Activated naive CD4-positive, alpha-beta T cell treated with anti-CD3 and anti-CD28 coated beads, Interleukin-2, amount 50 U/mL, for 16 hours (primary cell): ENCODE measurements at regions not wholly inside any gene's neighbourhood (a gene's known extent, or its start where the extent isn't known, plus 50 kb on each side); places are given as distances from the start of the nearest gene placed in this dataset.

Experiments used
- DNase-seq: peaks from one replicate; pipeline ENCODE4 v3.0.0-alpha.2; 2020

DNA sequence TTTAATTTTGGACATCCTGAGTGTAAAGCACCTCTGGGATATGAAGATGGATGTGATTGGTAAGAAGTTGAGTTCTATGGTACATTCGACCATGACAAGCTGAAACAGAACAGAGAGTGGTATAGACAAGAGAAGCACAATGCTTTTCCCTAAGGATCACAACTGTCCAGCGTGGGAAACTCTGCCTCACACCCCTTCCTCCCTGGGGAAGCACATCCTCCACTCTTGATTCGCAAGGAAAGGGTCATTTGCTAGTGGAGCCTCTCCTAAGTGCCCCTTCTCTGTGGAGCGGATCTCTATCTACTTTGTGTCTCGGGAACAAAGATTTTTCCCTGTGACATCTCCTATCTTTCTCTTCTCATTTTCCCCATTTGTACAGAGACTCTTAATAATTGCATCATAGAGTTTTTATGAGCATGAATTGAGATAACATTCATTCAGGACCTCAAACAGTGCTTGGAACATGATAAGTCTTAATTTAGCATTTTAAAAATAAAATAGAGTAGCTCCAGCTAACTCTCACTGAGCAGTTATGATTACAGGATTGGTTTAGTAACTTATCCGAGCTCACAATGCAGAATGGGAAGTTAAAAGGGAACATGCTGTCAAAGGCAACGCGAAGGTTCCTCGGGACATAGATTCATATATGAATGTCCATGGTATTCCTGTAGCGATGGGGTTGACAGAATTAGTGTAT lies 775.2 kb downstream of the C6orf118 start:
- no peak for DNase-seq

DNA sequence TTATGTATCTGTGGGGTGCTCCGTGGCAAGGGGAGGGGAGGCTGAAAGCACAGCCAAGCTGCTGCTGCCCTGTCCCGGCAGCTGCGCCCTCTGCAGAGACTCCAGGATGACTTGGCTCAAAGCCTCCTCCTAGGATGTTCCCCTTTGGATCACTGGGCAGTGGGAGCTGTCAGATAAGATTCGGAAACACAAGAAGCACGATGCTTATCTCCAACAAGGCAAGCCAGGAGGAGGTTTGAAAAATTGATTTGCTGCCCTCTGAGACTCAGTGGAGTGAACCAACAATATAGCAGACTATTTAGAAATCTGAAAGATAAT lies 776.4 kb downstream of the C6orf118 start:
- no peak for DNase-seq

DNA sequence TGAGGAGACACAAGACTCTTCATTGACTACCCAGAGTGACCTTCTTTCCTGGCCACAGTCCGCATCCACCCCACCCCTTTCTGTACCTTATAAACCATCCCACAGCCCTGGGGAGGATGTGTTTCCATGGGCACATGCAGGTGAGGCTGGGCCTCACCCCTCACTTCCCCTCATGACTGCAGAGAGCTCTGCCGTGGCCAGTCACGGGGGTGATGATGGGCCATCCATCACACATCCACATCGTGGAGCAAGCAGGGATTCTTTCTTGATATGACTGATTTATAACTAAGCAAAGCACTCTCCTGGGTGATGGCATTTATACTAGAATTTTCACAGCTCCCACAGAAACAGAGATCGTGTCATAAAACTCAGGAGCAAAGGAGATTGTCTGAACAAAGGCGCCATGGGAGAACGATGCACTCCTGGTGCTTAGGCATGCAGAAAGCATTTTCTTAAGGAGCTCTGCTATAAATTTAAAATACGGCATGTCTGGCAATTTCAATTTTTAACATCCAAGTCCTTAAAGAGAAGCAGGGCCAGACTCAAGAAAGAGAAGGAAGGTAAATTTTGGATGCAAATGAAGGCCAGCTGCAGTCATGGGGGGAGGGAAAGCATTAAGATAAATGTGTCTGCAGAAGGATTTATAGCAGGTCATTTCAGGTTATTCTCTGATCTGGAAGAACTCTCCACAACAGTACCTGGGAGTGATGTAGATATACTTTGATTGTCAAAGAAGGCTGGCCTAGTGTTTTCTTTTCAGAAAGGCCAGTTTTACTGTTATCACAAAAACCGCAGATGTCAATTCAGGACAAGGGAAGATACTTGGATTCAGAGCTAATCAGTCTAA lies 777.0 kb downstream of the C6orf118 start:
- no peak for DNase-seq

DNA sequence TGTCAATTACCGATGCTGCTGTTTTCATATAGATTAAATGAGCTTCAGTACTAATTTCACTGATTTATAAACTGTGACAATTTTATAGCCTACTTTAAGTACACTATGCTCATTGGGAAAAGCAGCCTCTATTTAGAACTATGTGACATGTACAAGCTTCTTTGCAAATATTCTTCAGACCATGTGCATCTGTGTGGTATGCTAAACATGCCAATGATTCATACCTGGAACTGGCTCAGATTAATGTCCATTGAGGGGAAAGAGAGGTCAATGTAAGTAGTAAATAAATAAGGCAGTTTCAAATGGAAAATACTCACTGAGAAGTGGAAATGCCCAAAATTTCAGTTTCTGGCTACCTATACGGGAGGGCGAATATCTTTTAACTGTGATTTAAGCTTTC lies 777.7 kb downstream of the C6orf118 start:
- DNase-seq = no peak

DNA sequence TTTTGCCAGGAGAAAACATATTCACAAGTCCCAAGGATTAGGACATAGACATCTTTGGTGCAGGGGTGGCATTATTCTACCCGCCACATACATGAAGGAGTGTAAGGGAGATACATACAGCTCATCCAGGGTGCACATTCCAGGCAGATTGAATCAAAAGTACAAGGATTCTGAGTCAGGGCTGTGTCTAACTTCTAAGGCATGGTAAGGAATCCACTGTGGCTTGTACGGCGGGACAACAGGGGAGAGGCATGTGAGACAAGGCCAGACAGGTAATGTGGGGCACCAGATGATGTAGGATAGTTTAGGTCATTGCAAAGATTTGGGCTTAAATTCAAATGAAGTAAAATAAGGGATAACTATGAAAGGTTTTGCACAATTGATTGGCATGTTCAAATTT lies 780.9 kb downstream of the C6orf118 start:
- no peak for DNase-seq

DNA sequence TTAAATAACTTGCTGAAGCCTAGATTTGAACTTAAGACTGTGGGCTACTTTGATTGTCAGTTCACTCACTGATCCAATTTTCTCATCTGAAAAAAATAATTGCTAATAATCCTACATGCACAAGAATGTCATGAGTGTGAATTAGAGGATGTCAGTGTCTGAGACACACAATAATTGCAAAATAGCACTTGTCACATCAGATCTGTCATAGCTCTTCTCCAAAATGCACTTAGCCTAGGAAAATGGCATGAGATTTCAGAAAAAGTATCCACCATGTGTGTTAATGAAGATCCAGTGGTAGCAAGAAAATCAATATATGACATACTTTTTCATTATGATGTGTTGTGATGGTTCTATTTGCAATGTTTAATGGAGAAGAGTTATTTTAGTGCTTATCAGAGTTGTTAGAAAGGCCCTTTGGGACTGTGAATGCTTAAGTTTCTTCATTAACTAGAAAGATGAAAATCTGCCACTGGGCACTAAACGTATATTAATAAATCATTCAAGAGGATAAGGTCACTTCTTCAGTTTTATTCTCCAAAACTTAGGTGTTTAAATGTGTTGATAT lies 786.2 kb downstream of the C6orf118 start:
- DNase-seq = no peak

DNA sequence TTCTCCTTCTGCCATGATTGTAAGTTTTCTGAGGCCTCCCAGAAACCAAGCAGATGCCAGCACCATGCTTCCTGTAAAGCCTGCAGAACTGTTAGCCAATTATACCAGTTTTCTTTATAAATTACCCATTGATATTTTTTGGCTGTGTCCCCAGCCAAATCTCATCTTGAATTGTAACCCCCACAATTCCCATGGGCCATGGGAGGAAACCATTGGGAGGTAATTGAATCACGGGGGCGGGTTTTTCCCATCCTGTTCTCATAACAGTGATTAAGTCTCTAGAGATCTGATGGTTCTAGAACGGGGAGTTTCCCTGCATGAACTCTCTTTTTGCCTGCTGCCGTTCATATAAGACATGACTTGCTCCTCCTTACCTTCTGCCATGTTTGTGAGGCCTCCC lies 788.5 kb downstream of the C6orf118 start:
- no peak for DNase-seq

DNA sequence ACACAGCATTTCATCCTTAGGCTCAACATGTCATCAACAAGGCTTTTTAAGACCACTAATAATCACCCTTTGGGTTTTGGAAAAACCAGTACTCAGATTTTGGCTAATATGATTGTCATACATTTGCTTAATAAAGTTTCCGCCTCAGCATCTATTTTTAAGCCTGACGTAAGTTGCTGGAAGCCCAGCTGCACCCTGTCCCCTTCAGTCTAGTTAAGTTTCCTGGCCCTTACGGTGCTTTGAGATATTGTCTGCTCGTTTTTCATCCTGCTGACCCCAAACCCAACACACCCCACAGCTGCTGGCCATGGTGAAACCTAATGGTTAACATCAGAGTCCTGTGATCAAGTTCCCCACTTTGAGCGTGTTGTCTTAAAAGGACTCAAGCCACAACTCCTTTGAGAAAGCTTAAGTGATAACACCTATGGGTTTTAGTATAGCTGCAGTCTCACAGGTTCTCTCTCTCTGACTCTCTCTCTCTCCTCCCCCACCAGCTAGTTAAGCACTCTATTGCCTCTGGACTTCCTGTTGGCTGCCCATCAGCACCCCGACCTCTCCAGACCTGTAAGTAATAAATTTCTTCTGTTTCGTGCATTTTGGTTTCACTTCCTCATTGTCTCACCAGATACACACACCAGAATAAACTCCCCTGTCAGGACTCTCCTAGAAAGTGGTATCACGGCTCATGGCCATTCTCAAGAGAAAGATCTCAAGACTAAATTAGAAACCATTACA lies 802.0 kb downstream of the C6orf118 start:
- DNase-seq = no peak

DNA sequence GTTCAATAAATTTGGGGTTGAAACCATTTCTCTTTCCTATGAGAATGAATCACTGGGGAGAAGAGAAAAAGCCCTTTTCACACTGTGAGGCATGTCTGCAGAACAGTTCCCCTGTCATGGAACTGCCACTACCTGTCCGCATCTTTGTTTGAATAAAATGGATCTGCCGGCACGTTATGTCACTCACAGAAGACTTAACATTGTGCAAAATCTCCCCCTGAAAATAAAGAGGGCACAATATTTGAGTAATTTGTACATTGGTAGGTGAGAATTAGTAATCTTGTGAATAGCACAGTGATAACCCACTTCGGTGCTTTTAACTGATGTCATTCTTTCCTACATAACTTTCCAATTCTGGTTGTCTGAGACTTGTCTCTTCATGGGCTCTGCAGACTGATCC lies 804.0 kb downstream of the C6orf118 start:
- DNase-seq = no peak

DNA sequence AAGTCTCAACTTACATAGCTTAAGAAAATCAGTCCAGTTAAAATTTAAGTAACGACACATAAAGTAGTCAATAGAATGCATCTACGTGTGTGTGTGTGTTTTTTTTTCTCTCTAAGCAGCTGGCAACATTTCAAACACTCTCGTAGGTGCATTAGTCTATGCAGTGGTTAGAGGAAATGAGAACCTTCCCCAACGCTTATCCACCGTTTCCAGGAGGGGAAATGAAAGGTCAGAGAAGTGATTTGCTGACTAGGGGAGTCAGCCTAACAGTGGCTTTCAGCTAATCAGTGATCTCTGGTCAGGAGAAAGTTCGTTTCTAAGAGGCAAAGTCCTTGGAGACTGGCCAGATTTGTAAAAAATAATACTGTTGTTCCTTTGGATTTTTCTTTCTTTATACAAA lies 806.6 kb downstream of the C6orf118 start:
- DNase-seq = no peak

DNA sequence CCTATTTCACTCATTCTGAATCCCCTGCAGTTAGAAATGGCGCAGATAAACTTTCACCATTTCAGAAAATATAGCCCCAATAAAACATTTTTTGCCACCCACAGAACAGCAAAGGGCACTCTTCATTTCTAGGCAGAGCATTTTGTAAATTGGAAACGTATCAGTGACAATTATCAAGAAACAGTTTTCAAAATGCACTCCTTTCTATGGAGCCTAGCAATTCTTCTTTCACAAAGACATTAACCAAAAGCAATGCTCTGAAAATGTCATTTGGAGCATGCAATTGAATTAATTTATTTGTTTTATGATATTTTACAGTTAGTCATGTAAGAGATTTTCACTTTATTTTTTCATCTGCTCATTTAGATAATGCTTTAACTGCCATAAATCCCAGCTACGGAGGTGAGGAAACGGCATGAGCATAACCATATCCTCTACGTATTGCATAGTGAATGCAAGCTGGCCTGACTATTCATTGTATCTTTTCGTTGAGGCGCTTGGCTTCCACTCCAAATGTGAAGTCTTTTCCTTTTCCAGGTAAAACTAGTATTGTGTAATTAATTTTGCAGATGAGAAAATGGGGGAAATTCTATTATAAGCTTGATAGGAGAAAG lies 813.4 kb downstream of the C6orf118 start:
- no peak for DNase-seq

DNA sequence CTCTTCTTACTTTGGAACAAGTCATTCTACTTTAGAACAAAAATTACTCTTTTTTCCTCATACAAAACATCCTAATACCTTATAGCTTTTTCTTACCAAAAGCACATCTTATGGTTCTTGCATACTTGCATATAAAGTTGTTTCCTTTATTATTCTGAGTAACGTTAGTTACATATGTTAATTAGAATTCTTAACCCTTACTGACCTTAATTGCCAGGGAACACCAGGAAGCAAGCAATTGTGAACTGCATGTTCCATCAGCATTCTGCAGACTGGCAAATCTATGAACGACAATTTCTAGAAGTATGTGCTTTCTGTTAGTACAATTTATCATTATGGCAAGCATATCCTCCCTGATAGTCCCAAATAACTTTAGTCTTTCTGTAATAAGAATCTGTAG lies 831.0 kb downstream of the C6orf118 start:
- no peak for DNase-seq

DNA sequence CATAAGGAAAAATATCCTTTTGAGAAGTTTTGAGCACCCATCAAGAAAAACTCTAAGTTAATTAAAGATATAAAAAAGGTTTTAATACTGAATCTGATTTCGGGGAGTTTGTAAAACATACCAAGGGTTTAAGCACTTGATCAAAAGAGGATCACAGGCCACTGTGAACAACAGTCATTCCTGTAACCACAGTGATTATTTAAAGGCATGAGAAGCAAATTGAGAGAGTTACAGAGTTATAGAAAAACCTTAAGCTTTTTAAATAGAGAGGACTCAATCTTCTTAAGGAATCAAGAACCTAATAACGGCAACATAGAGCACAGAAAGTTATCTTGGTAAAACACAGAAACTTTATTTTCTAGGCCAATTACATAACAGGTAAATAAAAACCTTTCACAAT lies 831.6 kb downstream of the C6orf118 start:
- DNase-seq = no peak

DNA sequence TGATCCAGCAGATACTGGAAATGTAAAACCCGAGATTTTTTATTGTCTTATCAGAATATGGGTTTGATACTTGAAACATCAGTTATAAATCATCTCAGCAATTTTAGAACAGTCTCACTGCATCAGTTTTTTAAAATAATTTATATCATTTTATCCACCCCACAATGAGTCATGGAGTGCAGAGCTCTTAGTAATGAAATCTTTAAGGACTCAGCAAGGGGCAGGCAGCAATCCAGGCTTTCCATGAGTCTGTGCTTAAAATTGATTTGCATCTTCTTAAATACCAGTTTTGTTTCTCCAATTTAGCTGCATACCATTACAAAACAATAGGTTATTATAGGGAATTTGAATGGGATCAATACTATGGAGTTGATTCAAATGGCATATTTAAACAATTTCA lies 832.3 kb downstream of the C6orf118 start:
- DNase-seq = no peak

DNA sequence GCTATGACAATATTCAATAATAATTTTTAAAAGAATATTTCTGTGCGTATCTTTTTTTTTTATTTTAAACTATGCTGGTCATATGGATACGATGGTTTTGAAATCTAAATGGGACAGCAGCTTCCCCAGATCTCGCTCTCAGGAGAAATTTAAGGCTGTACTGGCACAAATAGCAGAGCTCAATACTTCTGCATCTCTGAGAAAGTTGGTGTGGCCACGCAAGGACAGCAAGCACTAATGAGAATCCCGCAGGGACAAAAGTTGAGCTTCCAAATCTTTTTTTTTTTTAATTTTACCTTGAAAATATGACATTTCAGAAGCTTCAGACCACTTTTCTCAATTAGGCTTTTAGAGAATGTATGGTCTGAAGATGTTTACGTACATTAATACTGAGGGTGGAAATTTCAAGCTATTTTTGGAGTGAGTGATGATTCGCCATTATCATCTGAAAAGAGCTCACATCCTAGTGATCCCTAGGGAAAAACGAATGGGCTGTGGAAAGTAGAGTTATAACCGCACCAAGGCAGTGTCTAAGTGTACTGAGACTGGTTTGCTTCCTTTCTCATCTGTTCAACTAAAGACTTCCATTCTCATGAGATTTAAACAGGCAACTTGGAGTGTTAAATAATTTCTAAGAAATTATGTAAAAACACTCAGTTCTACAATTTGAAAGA lies 840.0 kb downstream of the C6orf118 start:
- no peak for DNase-seq

DNA sequence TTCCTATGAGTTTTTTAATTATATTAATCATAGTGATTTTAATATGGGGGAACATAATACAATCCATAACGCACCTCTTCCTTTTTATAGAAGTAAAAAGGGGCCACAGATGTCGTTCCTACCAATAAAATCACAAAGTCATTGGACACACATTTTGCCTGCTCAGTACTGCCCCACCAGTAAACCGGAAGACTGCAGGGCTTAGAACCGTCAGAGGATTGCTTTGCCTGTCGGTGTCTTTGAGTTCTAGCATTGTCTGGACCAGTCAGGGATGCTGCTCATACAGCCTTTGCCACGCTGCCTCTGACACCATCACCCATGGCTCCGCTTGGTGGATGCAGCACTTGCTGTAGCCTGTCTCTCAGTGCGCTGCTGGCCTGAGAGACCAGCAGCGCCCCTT lies 853.6 kb downstream of the C6orf118 start:
- DNase-seq = no peak

DNA sequence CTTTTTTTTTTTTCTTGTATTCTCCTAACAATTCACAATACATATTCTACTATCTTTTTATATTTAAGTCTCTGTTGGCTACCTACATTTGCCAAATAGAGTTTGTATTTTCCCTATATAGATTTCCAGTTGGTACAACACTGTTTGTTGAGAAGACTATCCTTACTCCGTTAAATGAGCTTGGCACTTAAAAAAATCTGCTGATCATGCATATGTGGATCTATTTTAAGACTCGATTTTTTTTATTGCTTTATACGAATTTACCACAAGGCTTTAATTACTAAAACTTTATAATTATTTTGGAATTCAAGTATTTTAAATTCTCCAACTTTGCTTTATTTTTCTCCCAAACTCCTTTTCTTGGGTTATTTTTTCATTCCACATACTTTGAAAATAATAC lies 855.6 kb downstream of the C6orf118 start:
- no peak for DNase-seq

DNA sequence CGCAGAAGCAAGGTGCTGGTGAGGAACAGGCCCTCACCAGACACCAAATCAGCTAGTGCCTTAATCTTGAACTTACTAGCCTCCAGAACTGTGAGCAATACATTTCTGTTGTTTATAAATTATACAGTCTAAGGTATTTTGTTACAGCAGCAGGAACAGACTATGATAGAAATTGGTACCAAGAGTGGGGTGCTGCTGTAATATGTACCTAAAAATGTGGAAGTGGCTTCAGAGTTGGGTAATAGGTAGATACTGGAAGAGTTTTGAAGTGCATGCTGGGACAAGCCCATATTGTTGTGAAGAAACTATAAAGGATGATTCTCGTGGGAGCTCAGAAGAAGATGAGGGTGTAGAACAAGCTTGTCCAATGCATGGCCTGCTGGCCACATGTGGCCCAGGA lies 866.8 kb downstream of the C6orf118 start:
- DNase-seq = no peak

DNA sequence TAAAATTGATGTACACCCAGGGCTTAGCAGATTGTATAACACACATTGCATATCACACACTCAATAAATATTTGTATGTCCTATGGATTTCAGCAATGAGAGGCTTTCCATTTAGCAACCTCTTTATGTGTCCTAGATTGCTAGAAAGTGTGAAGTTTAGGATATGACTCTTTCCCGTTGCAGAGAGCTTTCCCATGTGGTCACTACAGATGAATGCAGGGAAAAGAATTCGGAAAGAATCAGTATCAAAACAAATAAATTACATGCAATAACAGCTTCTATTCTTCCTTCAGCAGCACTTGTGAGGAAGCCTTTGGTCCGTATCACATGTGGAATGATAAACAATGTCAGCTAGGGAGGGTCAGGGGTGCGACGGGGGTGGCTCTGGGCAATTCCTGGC lies 870.1 kb downstream of the C6orf118 start:
- no peak for DNase-seq

DNA sequence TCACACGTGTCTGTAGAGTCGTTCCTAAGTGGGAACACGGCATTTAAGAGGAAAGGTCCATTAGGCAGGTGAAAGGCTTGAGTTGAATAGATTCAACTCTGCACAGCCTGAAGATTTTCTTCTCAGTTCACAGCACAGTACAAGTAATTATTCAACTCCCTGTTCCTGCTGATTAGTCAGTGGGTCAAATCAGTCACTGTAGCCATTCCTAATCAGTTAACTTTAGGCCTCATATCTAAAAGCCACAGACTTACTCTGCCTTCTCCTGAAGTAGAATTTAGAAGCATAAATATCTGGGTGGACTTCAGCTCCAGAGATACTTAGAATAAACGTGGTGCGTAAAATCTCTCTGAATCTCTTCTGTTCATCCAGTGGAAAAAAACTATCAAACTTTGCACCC lies 872.4 kb downstream of the C6orf118 start:
- DNase-seq = no peak

DNA sequence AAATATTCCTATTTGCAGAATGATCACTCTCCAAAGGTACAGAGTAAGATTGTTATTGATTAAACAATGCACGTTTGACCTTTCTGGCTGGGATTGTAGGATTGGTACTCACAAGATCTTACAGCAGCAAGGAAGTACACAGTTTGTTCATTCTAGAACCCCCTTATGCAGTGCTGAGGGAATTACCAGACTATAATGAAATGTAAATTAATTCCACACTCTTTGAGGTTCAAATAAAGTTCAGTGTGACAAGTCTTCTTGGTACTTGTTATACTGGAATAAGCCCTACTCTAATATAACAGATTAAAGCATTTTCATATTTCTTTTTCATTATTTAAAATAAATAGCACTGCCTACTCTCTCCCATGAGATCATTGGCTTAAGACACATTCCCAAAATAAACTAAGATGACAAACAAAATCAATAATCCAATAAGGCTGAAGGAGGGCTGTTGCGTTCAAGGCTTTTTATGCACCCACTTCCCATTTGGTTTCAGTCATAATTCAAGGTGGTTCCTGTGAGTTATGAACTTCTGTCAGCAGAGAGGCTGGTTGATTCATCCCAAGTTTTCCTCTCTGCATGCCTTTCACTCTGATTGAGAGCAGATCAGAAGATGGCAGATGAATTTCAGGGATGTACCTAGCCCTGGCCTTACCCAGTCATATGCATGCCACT lies 881.5 kb downstream of the C6orf118 start:
- DNase-seq = no peak

DNA sequence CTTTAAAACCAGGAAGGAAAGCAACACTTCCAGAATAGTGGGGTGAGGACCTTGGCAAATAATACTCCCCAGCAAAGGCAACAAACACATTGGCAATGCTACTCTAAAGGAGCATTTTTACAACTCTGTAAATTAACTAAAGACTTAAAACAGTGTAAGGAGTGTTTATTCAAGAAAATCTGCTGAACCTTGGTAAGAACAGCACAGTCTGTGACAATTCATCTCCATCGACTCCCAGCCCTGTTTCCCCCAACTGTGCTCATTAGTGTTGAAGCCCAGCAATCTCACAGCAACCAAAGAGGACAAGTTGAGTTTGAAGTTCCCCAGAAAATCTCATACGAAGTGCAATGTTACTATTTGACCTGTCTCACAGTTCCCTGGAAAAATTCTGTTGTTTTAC lies 884.9 kb downstream of the C6orf118 start:
- DNase-seq = no peak
